Muscle of leg (tissue), 3 donors: ENCODE measurements at regions not wholly inside any gene's neighbourhood (a gene's known extent, or its start where the extent isn't known, plus 50 kb on each side); places are given as distances from the start of the nearest gene placed in this dataset.

Experiments used
- DNase-seq: peaks from one replicate; pipeline ENCODE4 v3.0.0; 2013
- H3K27ac ChIP-seq: one replicate; pipeline ENCODE4 v1.5.1; 2013; ENCODE audit warnings: mild to moderate bottlenecking, low read length, control low read depth
- H3K27me3 ChIP-seq: one replicate; pipeline ENCODE4 v1.6.1; 2013; ENCODE audit warnings: low read length; ENCODE audit not compliant: control insufficient read depth, insufficient read depth
- H3K36me3 ChIP-seq: one replicate; pipeline ENCODE4 v1.6.1; 2013; ENCODE audit warnings: low read length; ENCODE audit not compliant: control insufficient read depth, insufficient read depth
- H3K4me1 ChIP-seq: one replicate; pipeline ENCODE4 v1.6.1; 2013; ENCODE audit warnings: low read length; ENCODE audit not compliant: control insufficient read depth, insufficient read depth
- H3K4me3 ChIP-seq: one replicate; pipeline ENCODE4 v1.5.1; 2013; ENCODE audit warnings: low read length, control low read depth
- H3K9me3 ChIP-seq: replicated peaks from 2 replicates; pipeline ENCODE4 v1.6.1; 2013; ENCODE audit warnings: low read depth, low read length; ENCODE audit not compliant: control insufficient read depth
- WGBS: methylation state at CpG from one replicate; pipeline ENCODE4 v1.1.5; 2013; ENCODE audit warnings: missing lambda C conversion rate; ENCODE audit not compliant: insufficient coverage; 5-methylcytosine and 5-hydroxymethylcytosine counted together

DNA sequence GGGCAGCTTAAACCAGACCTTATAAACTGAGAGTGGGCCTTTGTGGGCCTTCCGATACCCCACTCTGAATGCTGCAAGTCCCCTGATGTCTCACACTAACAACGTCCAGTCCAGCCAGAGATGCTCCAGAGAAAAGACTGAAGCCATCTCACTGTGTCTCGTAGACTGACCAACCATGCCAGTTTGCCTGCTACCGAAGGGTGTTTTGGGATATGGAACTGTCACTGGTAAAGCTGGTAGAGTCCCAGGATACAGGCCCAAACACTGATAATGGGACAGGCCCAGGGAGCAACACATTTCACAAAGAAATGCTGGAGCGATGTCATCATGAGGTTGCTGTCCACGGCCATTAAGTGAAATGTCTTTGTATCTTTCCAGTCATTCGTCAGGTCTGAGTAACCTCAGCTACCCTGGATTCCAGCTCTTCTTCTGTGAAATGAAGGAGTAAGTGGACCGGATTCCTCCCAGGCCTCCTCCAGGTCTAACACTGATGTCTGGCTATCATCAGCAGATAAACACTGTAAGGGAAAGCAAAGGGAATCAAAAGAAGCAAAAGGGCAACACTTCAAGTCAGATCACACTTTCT is 81.6 kb downstream of the SLC5A7 start:
- DNase-seq, result no peak
- no peaks in the 10 kb centered on the region for H3K27me3 ChIP-seq
- H3K9me3 ChIP-seq, result no peaks in the 10 kb centered on the region
- H3K4me1 ChIP-seq, result no peaks in the 10 kb centered on the region
- WGBS, result 75% methylated on average over 4 of the region's 8 CpGs
- H3K27ac ChIP-seq, result no peak overlapping the region
- no peaks in the 10 kb centered on the region for H3K36me3 ChIP-seq
- H3K4me3 ChIP-seq, result no peak overlapping the region

DNA sequence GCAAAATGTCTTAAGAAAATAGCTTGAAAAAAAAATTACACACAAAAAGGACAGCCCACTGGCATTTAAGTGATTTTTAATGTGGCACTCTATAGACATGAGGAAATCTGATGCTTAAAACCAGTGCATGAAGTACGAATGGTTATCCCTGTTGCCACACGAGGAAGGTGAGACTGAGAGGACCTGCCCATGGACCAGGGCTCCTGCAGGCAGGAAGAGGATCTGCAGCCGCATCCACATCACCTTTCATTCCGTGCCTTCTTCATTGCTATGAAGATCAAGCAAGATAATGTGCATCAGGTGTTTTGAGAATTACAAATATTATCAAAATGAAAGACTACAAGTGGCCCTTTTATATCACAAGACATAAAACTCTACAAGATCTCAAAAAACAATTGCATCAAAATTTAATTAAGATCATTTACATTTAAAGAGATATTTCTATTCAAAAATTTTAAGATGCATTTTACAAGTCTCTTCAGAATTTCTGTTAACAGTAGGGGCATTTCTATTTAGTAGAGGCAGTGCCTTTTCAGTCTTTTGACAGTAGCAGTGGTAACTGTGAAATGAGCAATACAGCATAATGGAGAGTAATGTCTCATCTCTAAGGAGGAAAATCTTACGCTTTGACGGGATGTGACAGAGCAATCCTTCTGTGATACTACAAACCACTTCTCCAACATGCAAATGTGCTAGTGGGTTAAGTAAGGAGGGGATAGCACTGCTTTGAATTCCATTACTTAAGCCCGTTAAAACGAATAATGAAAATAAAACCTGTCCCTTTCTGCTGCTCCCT is 83.4 kb downstream of the SLC5A7 start:
- DNase-seq, result no peak
- Histone ChIP-seq H3K27ac (no peak overlapping the region), H3K4me1 (no peaks in the 10 kb centered on the region), H3K27me3 (no peaks in the 10 kb centered on the region), H3K4me3 (no peak overlapping the region), H3K9me3 (no peaks in the 10 kb centered on the region), H3K36me3 (no peaks in the 10 kb centered on the region)
- 76% methylated on average over 2 of the region's 8 CpGs for WGBS

DNA sequence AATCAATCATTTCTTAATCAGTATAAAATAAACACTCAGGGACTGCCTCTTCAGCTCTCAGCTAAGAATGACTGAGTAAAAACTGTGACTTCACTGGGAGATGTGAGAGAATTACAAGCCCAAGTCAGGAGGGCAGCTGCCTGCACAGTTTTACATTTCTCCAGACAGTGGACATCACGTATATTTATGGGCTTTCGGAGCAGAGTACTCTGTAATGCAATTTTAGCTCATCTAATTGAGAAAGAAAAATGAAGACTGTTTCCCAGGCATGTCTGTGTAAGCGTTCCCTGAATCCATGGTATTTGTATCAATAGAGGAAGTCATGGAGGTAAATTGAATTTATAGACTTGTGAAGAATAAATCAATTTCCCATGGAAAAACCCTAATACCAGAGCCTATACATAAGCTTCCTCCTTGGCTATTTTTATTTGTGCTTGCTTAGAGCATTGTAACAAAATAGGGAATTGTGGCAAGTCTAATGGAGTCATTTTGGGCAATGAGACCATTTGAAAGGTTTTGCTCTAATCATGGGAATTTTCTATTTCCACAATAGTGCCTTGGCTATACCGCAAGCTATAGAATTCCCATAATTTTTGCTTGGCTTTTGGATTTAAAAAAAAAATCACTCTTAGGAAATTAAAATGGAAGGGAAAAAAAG is 87.2 kb downstream of the SLC5A7 start:
- no peaks in the 10 kb centered on the region for H3K27me3 ChIP-seq
- no peak overlapping the region for H3K27ac ChIP-seq
- no peaks in the 10 kb centered on the region for H3K9me3 ChIP-seq
- H3K4me3 ChIP-seq, result no peak overlapping the region
- H3K4me1 ChIP-seq, result no peaks in the 10 kb centered on the region
- no peaks in the 10 kb centered on the region for H3K36me3 ChIP-seq
- DNase-seq, result no peak
- WGBS, result no CpG with 5 or more reads among the region's 4 CpGs

DNA sequence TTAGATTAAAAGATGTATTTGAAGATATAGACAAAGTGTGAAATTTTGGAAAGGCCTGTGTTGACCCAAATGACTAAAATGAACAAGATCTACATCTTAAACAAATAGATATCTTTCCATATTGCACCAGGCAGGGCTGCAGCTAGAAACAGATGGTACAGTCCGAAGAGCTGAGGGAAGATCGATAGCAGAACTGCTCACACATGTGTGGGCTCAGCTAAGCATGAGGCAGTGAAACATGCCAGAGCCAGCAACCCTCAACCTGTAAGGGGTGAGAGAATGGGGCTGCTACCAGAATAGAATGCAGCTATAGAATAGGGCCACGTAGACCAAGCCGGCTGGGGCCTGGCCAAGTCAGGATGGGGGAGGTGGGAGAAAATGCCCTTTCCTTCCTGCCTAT is 87.8 kb downstream of the SLC5A7 start:
- no peak for DNase-seq
- no peaks in the 10 kb centered on the region for H3K27me3 ChIP-seq
- no peaks in the 10 kb centered on the region for H3K36me3 ChIP-seq
- H3K9me3 ChIP-seq, result no peaks in the 10 kb centered on the region
- H3K4me1 ChIP-seq, result no peaks in the 10 kb centered on the region
- WGBS, result 81% methylated on average over 2 of the region's 4 CpGs
- H3K27ac ChIP-seq, result no peak overlapping the region
- no peak overlapping the region for H3K4me3 ChIP-seq

GRCh38 chr2:108074946-108075345 is 88.6 kb downstream of the SLC5A7 start:
- 46% methylated on average over 2 of the region's 5 CpGs for WGBS

DNA sequence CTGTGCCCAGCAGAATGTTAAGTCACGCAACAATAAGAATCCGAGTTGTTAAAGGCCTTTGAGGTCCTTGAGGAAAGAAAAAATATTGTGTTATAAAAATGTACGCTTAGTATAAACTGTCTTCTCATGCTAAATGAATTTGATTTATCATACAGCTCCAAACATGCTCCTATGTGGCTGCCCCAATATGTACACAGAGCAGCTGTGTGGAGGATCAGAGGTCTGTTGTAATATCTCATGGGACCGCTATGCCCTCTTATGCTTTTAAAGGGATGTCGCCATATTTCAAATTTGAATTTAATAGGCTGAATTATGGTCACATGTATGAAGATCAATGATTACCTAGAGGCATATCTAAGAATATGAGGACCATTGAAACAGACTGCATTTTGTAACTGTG is 90.2 kb downstream of the SLC5A7 start:
- no peaks in the 10 kb centered on the region for H3K4me1 ChIP-seq

More at GRCh38 chr2:108074946-108075345, 88.6 kb downstream of the SLC5A7 start:
- Histone ChIP-seq H3K27me3 (no peaks in the 10 kb centered on the region), H3K27ac (no peak overlapping the region), H3K9me3 (no peaks in the 10 kb centered on the region), H3K4me3 (no peak overlapping the region), H3K36me3 (no peaks in the 10 kb centered on the region), H3K4me1 (no peaks in the 10 kb centered on the region)
- no peak for DNase-seq

DNA sequence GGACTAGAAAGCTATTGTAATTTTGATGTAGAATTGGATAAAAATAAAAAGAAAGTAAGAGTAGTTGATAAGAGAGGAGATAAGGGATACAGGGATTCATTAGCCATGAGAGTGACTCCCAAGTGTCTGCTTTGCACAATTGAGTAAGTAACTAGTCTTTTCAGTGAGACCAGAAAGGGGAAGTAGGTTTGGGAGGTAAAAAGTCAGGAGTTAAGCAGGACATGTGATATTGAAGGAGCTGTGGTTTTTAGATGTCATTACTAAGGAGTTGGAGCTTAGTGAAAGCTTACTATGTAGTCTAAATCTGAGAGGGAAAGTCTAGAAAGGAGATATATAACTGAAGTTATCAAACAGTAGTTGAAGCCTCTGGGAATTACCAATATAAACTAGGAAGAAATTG is 93.4 kb downstream of the SLC5A7 start:
- Histone ChIP-seq H3K27me3 (no peaks in the 10 kb centered on the region), H3K9me3 (no peaks in the 10 kb centered on the region), H3K27ac (no peak overlapping the region), H3K36me3 (no peaks in the 10 kb centered on the region), H3K4me3 (no peak overlapping the region), H3K4me1 (no peaks in the 10 kb centered on the region)
- no peak for DNase-seq

More for the DNA sequence above, 90.2 kb downstream of the SLC5A7 start:
- Histone ChIP-seq H3K9me3 (no peaks in the 10 kb centered on the region), H3K27me3 (no peaks in the 10 kb centered on the region), H3K27ac (no peak overlapping the region), H3K36me3 (no peaks in the 10 kb centered on the region), H3K4me3 (no peak overlapping the region)
- DNase-seq, result no peak
- WGBS, result no CpG with 5 or more reads among the region's 5 CpGs

DNA sequence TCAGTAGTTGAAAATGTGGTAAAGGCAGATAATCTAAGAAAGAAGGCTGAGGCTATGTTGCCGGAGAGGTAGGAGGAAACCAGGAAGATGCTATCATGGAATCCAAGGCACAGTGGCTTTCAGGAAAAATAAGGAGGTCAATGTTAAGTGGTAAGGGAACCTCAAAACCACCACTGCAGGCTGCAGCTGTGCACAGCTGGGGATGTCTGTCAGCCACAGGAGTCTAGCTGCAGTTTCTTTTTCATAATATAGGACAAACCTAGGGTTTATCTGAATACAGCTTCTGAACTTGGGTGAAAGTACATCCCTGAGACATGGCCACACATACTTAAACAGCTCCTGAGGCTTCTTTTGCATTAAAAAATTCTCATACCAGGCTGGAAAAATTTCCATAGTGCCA is 93.9 kb downstream of the SLC5A7 start:
- Histone ChIP-seq H3K4me1 (no peaks in the 10 kb centered on the region), H3K27ac (no peak overlapping the region), H3K9me3 (no peaks in the 10 kb centered on the region), H3K27me3 (no peaks in the 10 kb centered on the region), H3K4me3 (no peak overlapping the region), H3K36me3 (no peaks in the 10 kb centered on the region)
- WGBS, result 90% methylated on average over 1 of the region's 1 CpG
- no peak for DNase-seq

DNA sequence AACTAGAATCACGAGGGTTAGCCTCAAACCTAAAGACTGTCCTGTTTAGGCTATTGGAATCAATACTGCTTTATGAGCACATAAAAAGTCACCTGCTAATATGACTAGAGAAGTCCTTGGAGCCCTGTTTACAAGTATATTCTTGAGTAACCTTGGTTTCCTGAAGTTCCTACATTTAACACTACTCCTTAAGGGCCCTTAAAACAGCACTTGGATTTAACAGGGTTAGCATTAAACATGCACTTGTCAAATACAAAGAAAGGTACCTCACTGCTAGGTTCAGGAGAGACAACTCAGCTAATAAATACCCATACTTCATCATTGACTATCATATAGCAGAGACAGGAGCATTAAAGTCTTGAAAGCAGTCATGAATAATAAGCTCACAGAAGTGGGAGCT is 96.7 kb downstream of the SLC5A7 start:
- no peak for DNase-seq
- Histone ChIP-seq H3K4me1 (no peaks in the 10 kb centered on the region), H3K4me3 (no peak overlapping the region), H3K36me3 (no peaks in the 10 kb centered on the region), H3K27me3 (no peaks in the 10 kb centered on the region), H3K9me3 (no peaks in the 10 kb centered on the region), H3K27ac (no peak overlapping the region)
- no CpG with 5 or more reads among the region's 1 CpG for WGBS

GRCh38 chr2:108084311-108084710 is 98.0 kb downstream of the SLC5A7 start:
- no peak overlapping the region for H3K4me3 ChIP-seq

More at GRCh38 chr2:108084311-108084710, 98.0 kb downstream of the SLC5A7 start:
- Histone ChIP-seq H3K27me3 (no peaks in the 10 kb centered on the region), H3K9me3 (no peaks in the 10 kb centered on the region), H3K36me3 (no peaks in the 10 kb centered on the region), H3K27ac (no peak overlapping the region), H3K4me1 (no peaks in the 10 kb centered on the region)
- no CpG with 5 or more reads among the region's 3 CpGs for WGBS
- DNase-seq, result no peak
